HEK293 (cell line): ENCODE measurements at regions not wholly inside any gene's neighbourhood (a gene's known extent, or its start where the extent isn't known, plus 50 kb on each side); places are given as distances from the start of the nearest gene placed in this dataset.

Source experiments
- CTCF ChIA-PET: fragments of 350-600 bp; formaldehyde crosslinking; extraction: SDS; loops from one replicate; lab custom pipeline; 2021; ENCODE audit warnings: antibody characterized with exemption; lab: Yijun Ruan, JAX
- POLR2A ChIA-PET: fragments of 300-600 bp; formaldehyde crosslinking; extraction: SDS; loops from one replicate; lab custom pipeline; 2020; ENCODE audit warnings: antibody characterized with exemption, inconsistent platforms; lab: Yijun Ruan, JAX
- H3K27ac ChIP-seq: fragments of 200-500 bp; sonication (Bioruptor generic); 2 replicates; pipeline ENCODE4 v1.5.1; 2014; ENCODE audit warnings: low read depth, low read length, control low read depth, inconsistent platforms; ENCODE audit errors: extremely low read depth
- H3K36me3 ChIP-seq, 2 experiments: fragments of 200-500 bp in 1 of 2; sonication (Bioruptor generic) in 1 of 2; 1 replicate in 1 of 2; 2 replicates in 1 of 2; pipeline ENCODE4 v1.5.1; 2014 to 2017; ENCODE audit warnings: inconsistent platforms in 2 of 2, low read length in 2 of 2; ENCODE audit not compliant: control insufficient read depth in 2 of 2, insufficient read depth in 1 of 2
- H3K4me1 ChIP-seq: fragments of 200-500 bp; sonication (Bioruptor generic); 2 replicates; pipeline ENCODE4 v1.5.1; 2014; ENCODE audit warnings: mild to moderate bottlenecking, low read length, inconsistent platforms; ENCODE audit not compliant: control insufficient read depth, insufficient read depth
- H3K4me3 ChIP-seq: 2 replicates; pipeline ENCODE4 v1.5.1; 2011; ENCODE audit warnings: low read depth, mild to moderate bottlenecking, control low read depth, low read length, moderate library complexity
- H3K9me3 ChIP-seq: fragments of 200-500 bp; sonication (Bioruptor generic); 2 replicates; pipeline ENCODE4 v1.5.1; 2014; ENCODE audit warnings: low read depth, low read length, inconsistent platforms; ENCODE audit not compliant: control insufficient read depth, insufficient read depth
- KLF10 ChIP-seq: fragments of 450-650 bp; IDR thresholded peaks from 2 replicates; pipeline ENCODE4 v1.5.1; 2018; ENCODE audit warnings: missing biosample characterization, mild to moderate bottlenecking, missing genetic modification characterization
- KLF7 ChIP-seq: fragments of 450-650 bp; formaldehyde crosslinking; IDR thresholded peaks from 2 replicates; pipeline ENCODE4 v1.5.1; 2016; ENCODE audit warnings: missing biosample characterization, missing genetic modification characterization, borderline replicate concordance
- PRDM4 ChIP-seq: fragments of 450-650 bp; formaldehyde crosslinking; IDR thresholded peaks from 2 replicates; pipeline ENCODE4 v1.5.1; 2017; ENCODE audit warnings: missing biosample characterization, missing genetic modification characterization
- SETDB1 ChIP-seq: IDR thresholded peaks from one replicate; pipeline ENCODE4 v1.6.1; 2017; ENCODE audit warnings: mild to moderate bottlenecking, low read length, moderate library complexity, mixed read lengths; ENCODE audit not compliant: insufficient read length
- SP7 ChIP-seq: fragments of 450-650 bp; formaldehyde crosslinking; IDR thresholded peaks from 2 replicates; pipeline ENCODE4 v1.5.1; 2016; ENCODE audit warnings: missing biosample characterization, missing genetic modification characterization
- TCF7L2 ChIP-seq: IDR thresholded peaks from 2 replicates; pipeline ENCODE4 v1.6.1; 2011; ENCODE audit warnings: low read depth, mild to moderate bottlenecking, inconsistent platforms, low read length, moderate library complexity, borderline replicate concordance
- ZBTB44 ChIP-seq: fragments of 450-650 bp; IDR thresholded peaks from 2 replicates; pipeline ENCODE4 v1.5.1; 2018; ENCODE audit warnings: missing biosample characterization, mild to moderate bottlenecking, missing genetic modification characterization
- ZNF24 ChIP-seq: fragments of 450-650 bp; formaldehyde crosslinking; IDR thresholded peaks from 2 replicates; pipeline ENCODE4 v1.5.1; 2016; ENCODE audit warnings: missing biosample characterization, missing genetic modification characterization
- ZNF280D ChIP-seq: fragments of 450-650 bp; formaldehyde crosslinking; IDR thresholded peaks from 2 replicates; pipeline ENCODE4 v1.5.1; 2016; ENCODE audit warnings: missing biosample characterization, missing genetic modification characterization
- ZNF530 ChIP-seq: fragments of 450-650 bp; formaldehyde crosslinking; IDR thresholded peaks from 2 replicates; pipeline ENCODE4 v1.5.1; 2016; ENCODE audit warnings: low read depth, missing biosample characterization, missing genetic modification characterization
- ZNF561 ChIP-seq: fragments of 450-650 bp; IDR thresholded peaks from 2 replicates; pipeline ENCODE4 v1.5.1; 2018; ENCODE audit warnings: missing biosample characterization, missing genetic modification characterization, borderline replicate concordance
- ZNF596 ChIP-seq: fragments of 450-650 bp; IDR thresholded peaks from 2 replicates; pipeline ENCODE4 v1.5.0; 2018; ENCODE audit warnings: missing biosample characterization, mild to moderate bottlenecking, missing genetic modification characterization, moderate library complexity
- ZNF791 ChIP-seq: fragments of 450-650 bp; formaldehyde crosslinking; IDR thresholded peaks from 2 replicates; pipeline ENCODE4 v1.5.1; 2016; ENCODE audit warnings: missing biosample characterization, missing genetic modification characterization
- ZNF843 ChIP-seq: fragments of 450-650 bp; formaldehyde crosslinking; IDR thresholded peaks from 2 replicates; pipeline ENCODE4 v1.5.1; 2016; ENCODE audit warnings: missing biosample characterization, missing genetic modification characterization
- ZSCAN5A ChIP-seq: fragments of 450-650 bp; formaldehyde crosslinking; IDR thresholded peaks from 2 replicates; pipeline ENCODE4 v1.5.1; 2016; ENCODE audit warnings: missing biosample characterization, missing genetic modification characterization

GRCh38 chr11:101738452-101738851 is 154.6 kb upstream of the TRPC6 start:
- H3K27ac ChIP-seq: no peak overlapping the region
- ChIA-PET CTCF (no interaction called here), POLR2A (no interaction called here)
- H3K4me1 ChIP-seq: no peaks in the 10 kb centered on the region
- TF ChIP-seq PRDM4 (tag by site-specific recombination): no peak
- no peaks in the 10 kb centered on the region for H3K36me3 ChIP-seq
- H3K9me3 ChIP-seq: no peaks in the 10 kb centered on the region
- no peak overlapping the region for H3K4me3 ChIP-seq

GRCh38 chr11:101729406-101730078 is 145.7 kb upstream of the TRPC6 start:
- Histone ChIP-seq H3K27ac (no peak overlapping the region), H3K36me3 (no peaks in the 10 kb centered on the region), H3K4me3 (no peak overlapping the region), H3K9me3 (no peaks in the 10 kb centered on the region), H3K4me1 (no peaks in the 10 kb centered on the region)
- CTCF ChIA-PET: no interaction called here
- TF ChIP-seq KLF10: no peak
- no peak for TF ChIP-seq ZNF530 (tag by site-specific recombination)
- TF ChIP-seq ZBTB44 (tag by site-specific recombination): no peak
- TF ChIP-seq KLF7 (tag by site-specific recombination): no peak
- no peak for TF ChIP-seq ZSCAN5A (tag by site-specific recombination)
- TF ChIP-seq ZNF596 (tag by site-specific recombination): no peak
- TF ChIP-seq SETDB1: no peak
- TF ChIP-seq SP7 (tag by site-specific recombination): no peak
- TF ChIP-seq ZNF791 (tag by site-specific recombination): no peak
- TF ChIP-seq TCF7L2: no peak
- no peak for TF ChIP-seq ZNF24 (tag by site-specific recombination)
- no peak for TF ChIP-seq ZNF843 (tag by site-specific recombination)
- no peak for TF ChIP-seq ZNF561 (tag by site-specific recombination)
- POLR2A ChIA-PET: no interaction called here

- CTCF ChIA-PET: no interaction called here
- no peak overlapping the region for H3K4me3 ChIP-seq
- H3K36me3 ChIP-seq: no peaks in the 10 kb centered on the region
- TF ChIP-seq ZNF280D (tag by site-specific recombination): no peak
- TF ChIP-seq, all 188 proteins: peak for 0
- Histone ChIP-seq H3K27ac (no peak overlapping the region), H3K4me1 (no peaks in the 10 kb centered on the region), H3K9me3 (no peaks in the 10 kb centered on the region)
- POLR2A ChIA-PET: no interaction called here
Measured at GRCh38 chr11:101727451-101727850, 143.6 kb upstream of the TRPC6 start.
